HepG2 (cell line): ENCODE measurements at regions not wholly inside any gene's neighbourhood (a gene's known extent, or its start where the extent isn't known, plus 50 kb on each side); places are given as distances from the start of the nearest gene placed in this dataset.

ENCODE experiments used
- ATAC-seq: fragments of 200-7000 bp; cut with Tn5 transposase; 3 replicates; pipeline ENCODE4 v1.9.1; 2020; ENCODE audit warnings: mild to moderate bottlenecking, moderate library complexity
- BruUV-seq: library from RNA; stranded (reverse); fragments of 400-500 nt; replicated peaks from 2 replicates; lab custom pipeline; 2021; lab: Mats Ljungman, UMichigan
- CTCF ChIA-PET: fragments of 300-600 bp; formaldehyde crosslinking; extraction: SDS; loops from one replicate; lab custom pipeline; 2021; ENCODE audit warnings: low total read pairs, inconsistent platforms, low intra/inter-chr PET ratio; lab: Yijun Ruan, JAX
- POLR2A ChIA-PET: fragments of 350-600 bp; sonication (Branson Sonifier 250); formaldehyde crosslinking; loops from one replicate; lab custom pipeline; 2020; ENCODE audit warnings: antibody characterized with exemption, inconsistent platforms; lab: Yijun Ruan, JAX
- DNase-seq: peaks from one replicate; pipeline ENCODE4 v3.0.0-alpha.2; 2015; ENCODE audit warnings: low spot score
- FAIRE-seq: peaks from 3 replicates; lab custom pipeline; 2011; peaks lifted over from hg19 to GRCh38; lab: Jason Lieb, UNC
- H2AFZ ChIP-seq: one replicate; pipeline ENCODE4 v1.6.1; 2011; ENCODE audit warnings: low read length, inconsistent platforms
- H3K27ac ChIP-seq: fragments of 300-600 bp; 3 replicates; pipeline ENCODE4 v1.8.0; 2011; ENCODE audit warnings: mixed run types, mild to moderate bottlenecking, mixed read lengths, low read length, inconsistent platforms; ENCODE audit not compliant: insufficient read depth; ENCODE audit errors: extremely low read length
- H3K27me3 ChIP-seq, 2 experiments: fragments of 200-600 bp in 1 of 2; 2 replicates in 1 of 2; 3 replicates in 1 of 2; pipeline versions ENCODE4 v1.6.0 to v1.8.0; 2011; ENCODE audit warnings: low read length in 2 of 2, mild to moderate bottlenecking in 2 of 2, moderate library complexity in 2 of 2, inconsistent platforms in 1 of 2; ENCODE audit not compliant: insufficient read depth in 2 of 2, control insufficient read depth in 1 of 2
- H3K36me3 ChIP-seq, 2 experiments: fragments of 200-600 bp in 1 of 2; replicated peaks in 1 of 2; 2 replicates in 1 of 2; 3 replicates in 1 of 2; pipeline versions ENCODE4 v1.5.1 to v1.8.0; 2011; ENCODE audit warnings: low read length in 2 of 2, inconsistent platforms in 1 of 2; ENCODE audit not compliant: insufficient read depth in 2 of 2, control insufficient read depth in 1 of 2
- H3K4me1 ChIP-seq: 2 replicates; pipeline ENCODE4 v1.5.1; 2012; ENCODE audit warnings: low read length, inconsistent platforms; ENCODE audit not compliant: insufficient read depth
- H3K4me2 ChIP-seq: 2 replicates; pipeline ENCODE4 v1.6.0; 2011; ENCODE audit warnings: low read depth, low read length, inconsistent platforms
- H3K4me3 ChIP-seq, 3 experiments: fragments of 200-600 bp in 1 of 3; sonication (generic), shearing (Covaris generic) in 1 of 3; replicated peaks in 1 of 3; 2 replicates each; pipeline ENCODE4 v1.5.1; 2011 to 2016; ENCODE audit warnings: low read length in 3 of 3, inconsistent platforms in 2 of 3, low read depth in 2 of 3, mild to moderate bottlenecking in 2 of 3, control low read depth in 1 of 3, mixed read lengths in 1 of 3; ENCODE audit not compliant: insufficient read depth in 1 of 3
- H3K79me2 ChIP-seq: one replicate; pipeline ENCODE4 v1.6.1; 2011; ENCODE audit warnings: low read length, inconsistent platforms; ENCODE audit not compliant: insufficient read depth
- H3K9ac ChIP-seq: 2 replicates; pipeline ENCODE4 v1.6.0; 2011; ENCODE audit warnings: mild to moderate bottlenecking, low read depth, low read length, inconsistent platforms; ENCODE audit not compliant: insufficient read depth
- H3K9me3 ChIP-seq: 2 replicates; pipeline ENCODE4 v1.5.1; 2012; ENCODE audit warnings: mild to moderate bottlenecking, low read length
- H4K20me1 ChIP-seq: 2 replicates; pipeline ENCODE4 v1.6.0; 2011; ENCODE audit warnings: inconsistent platforms, mild to moderate bottlenecking, low read length, moderate library complexity; ENCODE audit not compliant: insufficient read depth
- CEBPG ChIP-seq: IDR thresholded peaks from 2 replicates; pipeline ENCODE4 v1.6.1; 2016
- MED8 ChIP-seq: sonication (generic); formaldehyde crosslinking; IDR thresholded peaks from 2 replicates; pipeline ENCODE4 v1.8.1; 2023; ENCODE audit warnings: mild to moderate bottlenecking, missing genetic modification reagents; ENCODE audit not compliant: insufficient replicate concordance
- ZNF3 ChIP-seq: IDR thresholded peaks from 2 replicates; pipeline ENCODE4 v1.7.0; 2017; ENCODE audit warnings: inconsistent platforms
- ZNF703 ChIP-seq: sonication (generic); formaldehyde crosslinking; IDR thresholded peaks from 2 replicates; pipeline ENCODE4 v1.5.1; 2020; ENCODE audit warnings: missing genetic modification reagents, mild to moderate bottlenecking, moderate library complexity, borderline replicate concordance
- ZNF720 ChIP-seq: sonication (generic); formaldehyde crosslinking; IDR thresholded peaks from 2 replicates; pipeline ENCODE4 v1.4.0; 2020; ENCODE audit warnings: missing genetic modification reagents
- ZNF746 ChIP-seq: sonication (generic); formaldehyde crosslinking; IDR thresholded peaks from 2 replicates; pipeline ENCODE4 v1.8.0; 2022; ENCODE audit warnings: mild to moderate bottlenecking, missing genetic modification reagents
- WGBS: methylation state at CpG from one replicate; pipeline ENCODE4 v1.1.6; 2017; ENCODE audit warnings: low lambda C conversion rate; 5-methylcytosine and 5-hydroxymethylcytosine counted together
- in situ Hi-C: cut with HindIII; loops from 2 replicates; pipeline ENCODE4 v1.10.0; 2017; ENCODE audit warnings: low pct_unique_long_range_greater_than_20kb; ENCODE audit not compliant: extremely low pct_ligation_motif_present
- intact Hi-C: fragments of 100-400 bp; cut with micrococcal nuclease; formaldehyde crosslinking; loops from one replicate; pipeline ENCODE4 v1.10.0; 2022; ENCODE audit not compliant: unreplicated experiment
- TF ChIP-seq, protein P1 (sequence below): IDR thresholded peaks from 2 replicates; pipeline ENCODE4 v1.6.1; 2016
- TF ChIP-seq, protein P2 (sequence below): sonication (generic); formaldehyde crosslinking; IDR thresholded peaks from 2 replicates; pipeline ENCODE4 v1.4.0; 2020; ENCODE audit warnings: missing genetic modification reagents
- TF ChIP-seq, protein P3 (sequence below): sonication (generic); formaldehyde crosslinking; IDR thresholded peaks from 2 replicates; pipeline ENCODE4 v1.9.0; 2021; ENCODE audit warnings: mild to moderate bottlenecking, missing genetic modification reagents
- TF ChIP-seq, protein P4 (sequence below): sonication (generic); formaldehyde crosslinking; IDR thresholded peaks from 2 replicates; pipeline ENCODE4 v1.5.1; 2020; ENCODE audit warnings: mild to moderate bottlenecking, missing genetic modification reagents, borderline replicate concordance

DNA sequence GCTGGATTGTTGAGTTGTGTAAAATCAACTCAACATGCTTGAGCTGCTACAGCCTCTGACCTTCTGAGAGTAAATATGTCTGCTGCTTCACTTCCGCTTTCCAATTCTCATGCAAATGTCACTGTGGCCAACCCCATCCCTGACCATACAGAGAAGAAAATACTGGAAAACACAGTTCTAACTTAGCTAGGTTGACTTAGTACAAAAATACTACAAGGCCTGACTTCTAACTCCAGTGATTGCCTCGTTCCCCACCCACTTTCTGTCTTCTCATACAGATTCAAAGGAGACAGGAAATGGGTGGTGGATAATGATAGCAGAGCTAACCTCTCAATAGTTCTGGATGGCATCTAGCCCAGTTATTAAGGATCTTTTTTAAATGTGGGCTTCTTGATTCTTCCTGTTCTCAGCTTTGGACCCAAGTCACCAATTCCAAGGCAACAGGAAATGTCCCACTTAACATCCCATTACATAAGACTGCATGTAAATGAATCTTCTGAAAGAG lies 226.6 kb upstream of the SLC24A2 start:
- ChIA-PET POLR2A (no interaction called here), CTCF (no interaction called here)
- no peak overlapping the region for H3K9ac ChIP-seq
- WGBS = 5% methylated on average over 2 of the region's 2 CpGs
- no peak overlapping the region for H3K4me2 ChIP-seq
- no peaks in the 10 kb centered on the region for H3K79me2 ChIP-seq
- BruUV-seq = no TSS peak
- H2AFZ ChIP-seq = no peak overlapping the region
- no peaks in the 10 kb centered on the region for H4K20me1 ChIP-seq
- H3K4me3 ChIP-seq = no peak overlapping the region
- H3K27me3 ChIP-seq = no peaks in the 10 kb centered on the region
- no peak for ATAC-seq
- FAIRE-seq = no peak
- no peak for DNase-seq
- in situ Hi-C loops (no loop called here), intact Hi-C loops (no loop called here)
- no peaks in the 10 kb centered on the region for H3K4me1 ChIP-seq
- H3K9me3 ChIP-seq = no peaks in the 10 kb centered on the region
- H3K27ac ChIP-seq = no peak overlapping the region
- no peaks in the 10 kb centered on the region for H3K36me3 ChIP-seq
- no peak for TF ChIP-seq ZNF703
- TF ChIP-seq ZNF3 (CRISPR knock-in tag) = no peak
- TF ChIP-seq, protein P1, sequence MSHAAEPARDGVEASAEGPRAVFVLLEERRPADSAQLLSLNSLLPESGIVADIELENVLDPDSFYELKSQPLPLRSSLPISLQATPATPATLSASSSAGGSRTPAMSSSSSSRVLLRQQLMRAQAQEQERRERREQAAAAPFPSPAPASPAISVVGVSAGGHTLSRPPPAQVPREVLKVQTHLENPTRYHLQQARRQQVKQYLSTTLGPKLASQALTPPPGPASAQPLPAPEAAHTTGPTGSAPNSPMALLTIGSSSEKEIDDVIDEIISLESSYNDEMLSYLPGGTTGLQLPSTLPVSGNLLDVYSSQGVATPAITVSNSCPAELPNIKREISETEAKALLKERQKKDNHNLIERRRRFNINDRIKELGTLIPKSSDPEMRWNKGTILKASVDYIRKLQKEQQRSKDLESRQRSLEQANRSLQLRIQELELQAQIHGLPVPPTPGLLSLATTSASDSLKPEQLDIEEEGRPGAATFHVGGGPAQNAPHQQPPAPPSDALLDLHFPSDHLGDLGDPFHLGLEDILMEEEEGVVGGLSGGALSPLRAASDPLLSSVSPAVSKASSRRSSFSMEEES = no peak
- TF ChIP-seq, protein P2, sequence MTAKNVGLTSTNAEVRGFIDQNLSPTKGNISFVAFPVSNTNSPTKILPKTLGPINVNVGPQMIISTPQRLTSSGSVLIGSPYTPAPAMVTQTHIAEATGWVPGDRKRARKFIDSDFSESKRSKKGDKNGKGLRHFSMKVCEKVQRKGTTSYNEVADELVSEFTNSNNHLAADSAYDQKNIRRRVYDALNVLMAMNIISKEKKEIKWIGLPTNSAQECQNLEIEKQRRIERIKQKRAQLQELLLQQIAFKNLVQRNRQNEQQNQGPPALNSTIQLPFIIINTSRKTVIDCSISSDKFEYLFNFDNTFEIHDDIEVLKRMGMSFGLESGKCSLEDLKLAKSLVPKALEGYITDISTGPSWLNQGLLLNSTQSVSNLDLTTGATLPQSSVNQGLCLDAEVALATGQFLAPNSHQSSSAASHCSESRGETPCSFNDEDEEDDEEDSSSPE (CRISPR knock-in tag) = no peak
- no peak for TF ChIP-seq ZNF746 (CRISPR knock-in tag)
- no peak for TF ChIP-seq CEBPG (CRISPR knock-in tag)
- TF ChIP-seq, protein P3, sequence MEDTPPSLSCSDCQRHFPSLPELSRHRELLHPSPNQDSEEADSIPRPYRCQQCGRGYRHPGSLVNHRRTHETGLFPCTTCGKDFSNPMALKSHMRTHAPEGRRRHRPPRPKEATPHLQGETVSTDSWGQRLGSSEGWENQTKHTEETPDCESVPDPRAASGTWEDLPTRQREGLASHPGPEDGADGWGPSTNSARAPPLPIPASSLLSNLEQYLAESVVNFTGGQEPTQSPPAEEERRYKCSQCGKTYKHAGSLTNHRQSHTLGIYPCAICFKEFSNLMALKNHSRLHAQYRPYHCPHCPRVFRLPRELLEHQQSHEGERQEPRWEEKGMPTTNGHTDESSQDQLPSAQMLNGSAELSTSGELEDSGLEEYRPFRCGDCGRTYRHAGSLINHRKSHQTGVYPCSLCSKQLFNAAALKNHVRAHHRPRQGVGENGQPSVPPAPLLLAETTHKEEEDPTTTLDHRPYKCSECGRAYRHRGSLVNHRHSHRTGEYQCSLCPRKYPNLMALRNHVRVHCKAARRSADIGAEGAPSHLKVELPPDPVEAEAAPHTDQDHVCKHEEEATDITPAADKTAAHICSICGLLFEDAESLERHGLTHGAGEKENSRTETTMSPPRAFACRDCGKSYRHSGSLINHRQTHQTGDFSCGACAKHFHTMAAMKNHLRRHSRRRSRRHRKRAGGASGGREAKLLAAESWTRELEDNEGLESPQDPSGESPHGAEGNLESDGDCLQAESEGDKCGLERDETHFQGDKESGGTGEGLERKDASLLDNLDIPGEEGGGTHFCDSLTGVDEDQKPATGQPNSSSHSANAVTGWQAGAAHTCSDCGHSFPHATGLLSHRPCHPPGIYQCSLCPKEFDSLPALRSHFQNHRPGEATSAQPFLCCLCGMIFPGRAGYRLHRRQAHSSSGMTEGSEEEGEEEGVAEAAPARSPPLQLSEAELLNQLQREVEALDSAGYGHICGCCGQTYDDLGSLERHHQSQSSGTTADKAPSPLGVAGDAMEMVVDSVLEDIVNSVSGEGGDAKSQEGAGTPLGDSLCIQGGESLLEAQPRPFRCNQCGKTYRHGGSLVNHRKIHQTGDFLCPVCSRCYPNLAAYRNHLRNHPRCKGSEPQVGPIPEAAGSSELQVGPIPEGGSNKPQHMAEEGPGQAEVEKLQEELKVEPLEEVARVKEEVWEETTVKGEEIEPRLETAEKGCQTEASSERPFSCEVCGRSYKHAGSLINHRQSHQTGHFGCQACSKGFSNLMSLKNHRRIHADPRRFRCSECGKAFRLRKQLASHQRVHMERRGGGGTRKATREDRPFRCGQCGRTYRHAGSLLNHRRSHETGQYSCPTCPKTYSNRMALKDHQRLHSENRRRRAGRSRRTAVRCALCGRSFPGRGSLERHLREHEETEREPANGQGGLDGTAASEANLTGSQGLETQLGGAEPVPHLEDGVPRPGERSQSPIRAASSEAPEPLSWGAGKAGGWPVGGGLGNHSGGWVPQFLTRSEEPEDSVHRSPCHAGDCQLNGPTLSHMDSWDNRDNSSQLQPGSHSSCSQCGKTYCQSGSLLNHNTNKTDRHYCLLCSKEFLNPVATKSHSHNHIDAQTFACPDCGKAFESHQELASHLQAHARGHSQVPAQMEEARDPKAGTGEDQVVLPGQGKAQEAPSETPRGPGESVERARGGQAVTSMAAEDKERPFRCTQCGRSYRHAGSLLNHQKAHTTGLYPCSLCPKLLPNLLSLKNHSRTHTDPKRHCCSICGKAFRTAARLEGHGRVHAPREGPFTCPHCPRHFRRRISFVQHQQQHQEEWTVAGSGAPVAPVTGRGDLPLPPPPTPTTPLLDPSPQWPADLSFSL (CRISPR knock-in tag) = no peak
- TF ChIP-seq MED8 (CRISPR knock-in tag) = no peak
- TF ChIP-seq, protein P4, sequence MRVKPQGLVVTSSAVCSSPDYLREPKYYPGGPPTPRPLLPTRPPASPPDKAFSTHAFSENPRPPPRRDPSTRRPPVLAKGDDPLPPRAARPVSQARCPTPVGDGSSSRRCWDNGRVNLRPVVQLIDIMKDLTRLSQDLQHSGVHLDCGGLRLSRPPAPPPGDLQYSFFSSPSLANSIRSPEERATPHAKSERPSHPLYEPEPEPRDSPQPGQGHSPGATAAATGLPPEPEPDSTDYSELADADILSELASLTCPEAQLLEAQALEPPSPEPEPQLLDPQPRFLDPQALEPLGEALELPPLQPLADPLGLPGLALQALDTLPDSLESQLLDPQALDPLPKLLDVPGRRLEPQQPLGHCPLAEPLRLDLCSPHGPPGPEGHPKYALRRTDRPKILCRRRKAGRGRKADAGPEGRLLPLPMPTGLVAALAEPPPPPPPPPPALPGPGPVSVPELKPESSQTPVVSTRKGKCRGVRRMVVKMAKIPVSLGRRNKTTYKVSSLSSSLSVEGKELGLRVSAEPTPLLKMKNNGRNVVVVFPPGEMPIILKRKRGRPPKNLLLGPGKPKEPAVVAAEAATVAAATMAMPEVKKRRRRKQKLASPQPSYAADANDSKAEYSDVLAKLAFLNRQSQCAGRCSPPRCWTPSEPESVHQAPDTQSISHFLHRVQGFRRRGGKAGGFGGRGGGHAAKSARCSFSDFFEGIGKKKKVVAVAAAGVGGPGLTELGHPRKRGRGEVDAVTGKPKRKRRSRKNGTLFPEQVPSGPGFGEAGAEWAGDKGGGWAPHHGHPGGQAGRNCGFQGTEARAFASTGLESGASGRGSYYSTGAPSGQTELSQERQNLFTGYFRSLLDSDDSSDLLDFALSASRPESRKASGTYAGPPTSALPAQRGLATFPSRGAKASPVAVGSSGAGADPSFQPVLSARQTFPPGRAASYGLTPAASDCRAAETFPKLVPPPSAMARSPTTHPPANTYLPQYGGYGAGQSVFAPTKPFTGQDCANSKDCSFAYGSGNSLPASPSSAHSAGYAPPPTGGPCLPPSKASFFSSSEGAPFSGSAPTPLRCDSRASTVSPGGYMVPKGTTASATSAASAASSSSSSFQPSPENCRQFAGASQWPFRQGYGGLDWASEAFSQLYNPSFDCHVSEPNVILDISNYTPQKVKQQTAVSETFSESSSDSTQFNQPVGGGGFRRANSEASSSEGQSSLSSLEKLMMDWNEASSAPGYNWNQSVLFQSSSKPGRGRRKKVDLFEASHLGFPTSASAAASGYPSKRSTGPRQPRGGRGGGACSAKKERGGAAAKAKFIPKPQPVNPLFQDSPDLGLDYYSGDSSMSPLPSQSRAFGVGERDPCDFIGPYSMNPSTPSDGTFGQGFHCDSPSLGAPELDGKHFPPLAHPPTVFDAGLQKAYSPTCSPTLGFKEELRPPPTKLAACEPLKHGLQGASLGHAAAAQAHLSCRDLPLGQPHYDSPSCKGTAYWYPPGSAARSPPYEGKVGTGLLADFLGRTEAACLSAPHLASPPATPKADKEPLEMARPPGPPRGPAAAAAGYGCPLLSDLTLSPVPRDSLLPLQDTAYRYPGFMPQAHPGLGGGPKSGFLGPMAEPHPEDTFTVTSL = no peak
- no peak for TF ChIP-seq ZNF720 (CRISPR knock-in tag)
